Brain microvascular endothelial cell (primary cell): ENCODE measurements at regions not wholly inside any gene's neighbourhood (a gene's known extent, or its start where the extent isn't known, plus 50 kb on each side); places are given as distances from the start of the nearest gene placed in this dataset.

Source experiments
- DNase-seq: peaks from one replicate; pipeline ENCODE4 v3.0.0-alpha.2; 2020
- H3K27ac ChIP-seq: fragments of 250-450 bp; sonication (Bioruptor Pico); 2 replicates; pipeline ENCODE4 v1.5.1; 2020; ENCODE audit warnings: mild to moderate bottlenecking, moderate library complexity
- H3K27me3 ChIP-seq: fragments of 250-450 bp; sonication (Bioruptor Pico); replicated peaks from 2 replicates; pipeline ENCODE4 v1.5.1; 2020; ENCODE audit warnings: mild to moderate bottlenecking
- H3K36me3 ChIP-seq: fragments of 250-450 bp; sonication (Bioruptor Pico); replicated peaks from 2 replicates; pipeline ENCODE4 v1.5.1; 2020; ENCODE audit warnings: mild to moderate bottlenecking
- H3K4me3 ChIP-seq: 2 replicates; pipeline ENCODE4 v1.5.1; 2011; ENCODE audit warnings: low read depth, mild to moderate bottlenecking, control low read depth, low read length, moderate library complexity
- CTCF ChIP-seq: IDR thresholded peaks from 2 replicates; pipeline ENCODE4 v1.5.1; 2011; ENCODE audit warnings: low read depth, mild to moderate bottlenecking, moderate library complexity, low read length, control low read depth, inconsistent platforms; ENCODE audit errors: missing control alignments
- in situ Hi-C: cut with HindIII; loops from 2 replicates; pipeline ENCODE4 v1.10.0; 2017; ENCODE audit warnings: low sequenced_read_pairs, low pct_ligation_motif_present

DNA sequence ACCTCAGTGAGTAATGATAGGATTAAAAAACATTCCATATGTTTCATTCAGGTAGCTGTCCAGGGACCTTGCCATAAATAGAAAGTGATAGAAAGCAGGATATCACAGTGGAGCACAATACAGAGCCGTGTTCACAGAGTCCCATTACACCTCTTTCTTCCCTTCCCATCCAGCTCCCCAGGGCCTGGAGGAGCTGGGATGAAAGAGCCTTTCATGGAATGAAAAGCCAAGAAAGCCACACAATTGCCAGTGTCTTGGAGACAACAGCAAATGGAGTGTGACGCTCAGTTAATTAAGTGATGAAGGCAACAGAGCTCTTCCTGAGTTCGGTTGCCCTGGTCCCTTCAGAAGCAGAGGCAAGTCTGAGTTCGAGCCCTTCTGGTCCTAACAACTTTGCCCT is 387.3 kb upstream of the PLXNA2 start:
- no peak for TF ChIP-seq CTCF
- Histone ChIP-seq H3K27ac (no peak overlapping the region), H3K4me3 (no peak overlapping the region), H3K36me3 (no peaks in the 10 kb centered on the region), H3K27me3 (no peaks in the 10 kb centered on the region)
- in situ Hi-C loops: no loop called here
- no peak for DNase-seq

DNA sequence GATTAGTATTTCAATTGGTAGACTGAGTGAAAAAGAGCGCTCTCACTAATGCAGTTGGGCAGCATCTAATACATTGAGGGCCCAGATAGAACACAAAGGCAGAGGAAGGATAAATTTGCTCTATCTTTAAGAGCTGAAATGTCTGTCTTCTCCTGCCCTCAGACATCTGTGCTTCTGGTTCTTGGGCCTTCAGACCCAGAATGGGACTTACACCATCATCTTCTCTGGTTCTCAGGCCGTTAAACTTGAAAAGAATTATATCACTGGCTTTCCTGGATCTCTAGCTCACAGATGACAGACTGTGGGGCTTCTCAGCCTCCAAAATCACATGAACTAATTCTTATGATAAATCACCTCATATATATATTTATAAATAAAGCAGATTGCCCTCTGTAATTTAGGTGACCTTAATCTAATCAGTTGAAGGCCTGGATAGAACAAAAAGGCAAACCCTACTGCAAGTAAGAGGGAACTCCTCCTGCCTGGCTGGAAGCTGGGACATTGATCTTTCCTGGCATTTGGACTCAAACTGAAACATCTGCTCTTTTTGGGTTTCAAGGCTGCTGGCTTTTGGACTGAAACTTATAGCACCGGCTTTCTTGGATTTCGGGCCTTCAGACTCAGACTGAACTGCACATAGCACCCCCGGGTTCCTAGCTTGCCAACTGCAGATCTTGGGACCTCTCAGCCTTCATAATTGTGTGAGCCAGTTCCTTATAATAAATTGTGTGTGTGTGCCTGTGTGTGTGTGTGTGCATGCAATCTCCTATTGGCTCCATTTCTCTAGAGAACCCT is 390.4 kb upstream of the PLXNA2 start:
- no peak overlapping the region for H3K4me3 ChIP-seq
- DNase-seq: no peak

DNA sequence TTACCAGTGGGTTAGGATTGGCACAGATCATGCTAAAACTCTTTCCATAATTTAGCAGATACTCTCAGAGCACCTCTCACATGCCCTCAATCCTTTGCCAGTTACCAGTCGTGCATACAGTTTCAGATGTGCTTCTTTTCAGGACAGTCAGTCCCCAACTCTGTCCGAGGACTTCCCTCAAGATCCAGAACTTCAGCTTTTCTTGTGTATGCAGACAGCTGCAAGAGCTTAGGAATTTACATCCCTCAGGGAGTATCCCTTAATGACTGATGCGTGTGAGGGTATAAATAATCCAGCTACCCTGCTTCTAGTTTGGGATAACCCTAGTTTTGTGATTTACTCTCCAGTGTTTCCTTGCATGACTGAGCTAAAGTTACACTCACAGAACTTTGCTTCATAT is 393.0 kb upstream of the PLXNA2 start:
- no peak for TF ChIP-seq CTCF
- Histone ChIP-seq H3K36me3 (no peaks in the 10 kb centered on the region), H3K27ac (no peak overlapping the region), H3K27me3 (no peaks in the 10 kb centered on the region), H3K4me3 (no peak overlapping the region)
- DNase-seq: no peak
- in situ Hi-C loops: no loop called here

More for the DNA sequence above, 390.4 kb upstream of the PLXNA2 start:
- H3K27me3 ChIP-seq: no peaks in the 10 kb centered on the region
- TF ChIP-seq CTCF: no peak
- in situ Hi-C loops: no loop called here
- H3K27ac ChIP-seq: no peak overlapping the region
- no peaks in the 10 kb centered on the region for H3K36me3 ChIP-seq

- in situ Hi-C loops: no loop called here
Measured at GRCh38 chr1:208639382-208639781, 395.2 kb upstream of the PLXNA2 start.

DNA sequence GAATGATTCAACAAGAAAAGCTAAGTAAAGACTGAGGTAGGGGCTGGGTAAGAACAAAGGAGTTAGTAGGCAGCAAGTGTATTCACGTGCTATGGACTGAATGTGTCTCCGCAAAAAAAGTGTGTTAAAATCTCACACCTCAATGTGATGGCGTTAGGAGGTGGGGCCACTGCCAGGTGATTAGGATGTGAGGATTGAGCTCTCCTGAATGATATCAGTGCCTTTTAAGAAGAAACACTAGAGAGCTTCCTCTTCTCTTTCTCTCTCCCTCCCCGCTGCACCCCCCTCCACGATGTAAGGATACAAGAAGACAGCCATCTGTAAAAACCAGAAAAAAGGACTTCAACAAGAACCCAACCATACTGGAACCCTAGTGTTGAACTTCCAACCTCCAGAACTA is 396.1 kb upstream of the PLXNA2 start:
- no peaks in the 10 kb centered on the region for H3K27me3 ChIP-seq
- H3K4me3 ChIP-seq: no peak overlapping the region
- no peak for TF ChIP-seq CTCF
- H3K27ac ChIP-seq: no peak overlapping the region
- H3K36me3 ChIP-seq: no peaks in the 10 kb centered on the region
- no peak for DNase-seq
- in situ Hi-C loops: no loop called here

More at GRCh38 chr1:208639382-208639781, 395.2 kb upstream of the PLXNA2 start:
- H3K27me3 ChIP-seq: no peaks in the 10 kb centered on the region
- no peak for DNase-seq
- no peaks in the 10 kb centered on the region for H3K36me3 ChIP-seq
- no peak overlapping the region for H3K27ac ChIP-seq
- no peak for TF ChIP-seq CTCF
- no peak overlapping the region for H3K4me3 ChIP-seq
